OCI-LY1 (cell line): ENCODE measurements at regions not wholly inside any gene's neighbourhood (a gene's known extent, or its start where the extent isn't known, plus 50 kb on each side); places are given as distances from the start of the nearest gene placed in this dataset.

Source experiments
- CTCF ChIP-seq: fragments of 200-600 bp; sonication (generic), shearing (Covaris generic); IDR thresholded peaks from 2 replicates; pipeline ENCODE4 v1.5.1; 2017; ENCODE audit warnings: mild to moderate bottlenecking, antibody characterized with exemption, low read length, moderate library complexity, mixed read lengths
- EZH2 ChIP-seq: fragments of 200-600 bp; sonication (generic), shearing (Covaris generic); IDR thresholded peaks from 2 replicates; pipeline ENCODE4 v1.8.0; 2017; ENCODE audit warnings: borderline replicate concordance, mixed run types, mild to moderate bottlenecking, antibody characterized with exemption, low read length, moderate library complexity, mixed read lengths

GRCh38 chr6:11875325-11876109 lies 96.9 kb upstream of the ADTRP start:
- TF ChIP-seq EZH2 (no peak), CTCF (no peak)
